ENCODE measurements at regions not wholly inside any gene's neighbourhood (a gene's known extent, or its start where the extent isn't known, plus 50 kb on each side); places are given as distances from the start of the nearest gene placed in this dataset.

- TF ChIP-seq CTCF (IDR thresholded peaks at IDR 0.05) (no peak), POLR2A (IDR thresholded peaks at IDR 0.05) (no peak)
Measured at GRCh38 chr1:199453723-199454122, 573.8 kb upstream of the NR5A2 start.
